Osteoblast (primary cell): ENCODE measurements at regions not wholly inside any gene's neighbourhood (a gene's known extent, or its start where the extent isn't known, plus 50 kb on each side); places are given as distances from the start of the nearest gene placed in this dataset.

Experiments
- DNase-seq: peaks from one replicate; pipeline ENCODE4 v3.0.0; 2011; ENCODE audit warnings: low spot score, mixed read lengths; ENCODE audit not compliant: insufficient read length; ENCODE audit errors: missing footprints
- H2AFZ ChIP-seq: 2 replicates; pipeline ENCODE4 v1.6.0; 2011; ENCODE audit warnings: mild to moderate bottlenecking, low read length
- H3K27ac ChIP-seq: 2 replicates; pipeline ENCODE4 v1.5.1; 2011; ENCODE audit warnings: mild to moderate bottlenecking, low read depth, low read length, moderate library complexity
- H3K27me3 ChIP-seq: 2 replicates; pipeline ENCODE4 v1.6.0; 2012; ENCODE audit warnings: mild to moderate bottlenecking, control low read depth, inconsistent platforms, low read length, moderate library complexity; ENCODE audit not compliant: insufficient read depth
- H3K36me3 ChIP-seq: 2 replicates; pipeline ENCODE4 v1.5.1; 2011; ENCODE audit warnings: mild to moderate bottlenecking, low read length, control low read depth, moderate library complexity; ENCODE audit not compliant: insufficient read depth
- H3K4me1 ChIP-seq: 2 replicates; pipeline ENCODE4 v1.5.1; 2011; ENCODE audit warnings: mild to moderate bottlenecking, low read length, control low read depth, moderate library complexity; ENCODE audit not compliant: insufficient read depth
- H3K4me2 ChIP-seq: 2 replicates; pipeline ENCODE4 v1.6.0; 2011; ENCODE audit warnings: mild to moderate bottlenecking, low read length; ENCODE audit not compliant: insufficient read depth
- H3K4me3 ChIP-seq: fragments of 200-600 bp; sonication (generic); 3 replicates; pipeline ENCODE4 v1.5.1; 2012; ENCODE audit warnings: mild to moderate bottlenecking, low read length, inconsistent platforms; ENCODE audit not compliant: insufficient read depth
- H3K79me2 ChIP-seq: 2 replicates; pipeline ENCODE4 v1.6.0; 2012; ENCODE audit warnings: mild to moderate bottlenecking, low read length, control low read depth, inconsistent platforms; ENCODE audit not compliant: insufficient read depth
- H3K9me3 ChIP-seq: 2 replicates; pipeline ENCODE4 v1.5.1; 2011; ENCODE audit warnings: low read depth, low read length, control low read depth
- H4K20me1 ChIP-seq: 2 replicates; pipeline ENCODE4 v1.6.0; 2012; ENCODE audit warnings: mild to moderate bottlenecking, low read length, control low read depth; ENCODE audit not compliant: insufficient read depth
- TF ChIP-seq, protein P1 (sequence below): IDR thresholded peaks from 2 replicates; pipeline ENCODE4 v1.5.1; 2011; ENCODE audit warnings: mild to moderate bottlenecking, low read depth, low read length, moderate library complexity; ENCODE audit errors: extremely low read depth

GRCh38 chr5:24141046-24141445 is 503.7 kb downstream of the CDH10 start:
- no peak overlapping the region for H3K4me2 ChIP-seq
- no peak overlapping the region for H2AFZ ChIP-seq
- DNase-seq, result no peak
- no peak overlapping the region for H3K27ac ChIP-seq
- no peak overlapping the region for H3K4me3 ChIP-seq
- no peaks in the 10 kb centered on the region for H3K27me3 ChIP-seq
- TF ChIP-seq, protein P1, sequence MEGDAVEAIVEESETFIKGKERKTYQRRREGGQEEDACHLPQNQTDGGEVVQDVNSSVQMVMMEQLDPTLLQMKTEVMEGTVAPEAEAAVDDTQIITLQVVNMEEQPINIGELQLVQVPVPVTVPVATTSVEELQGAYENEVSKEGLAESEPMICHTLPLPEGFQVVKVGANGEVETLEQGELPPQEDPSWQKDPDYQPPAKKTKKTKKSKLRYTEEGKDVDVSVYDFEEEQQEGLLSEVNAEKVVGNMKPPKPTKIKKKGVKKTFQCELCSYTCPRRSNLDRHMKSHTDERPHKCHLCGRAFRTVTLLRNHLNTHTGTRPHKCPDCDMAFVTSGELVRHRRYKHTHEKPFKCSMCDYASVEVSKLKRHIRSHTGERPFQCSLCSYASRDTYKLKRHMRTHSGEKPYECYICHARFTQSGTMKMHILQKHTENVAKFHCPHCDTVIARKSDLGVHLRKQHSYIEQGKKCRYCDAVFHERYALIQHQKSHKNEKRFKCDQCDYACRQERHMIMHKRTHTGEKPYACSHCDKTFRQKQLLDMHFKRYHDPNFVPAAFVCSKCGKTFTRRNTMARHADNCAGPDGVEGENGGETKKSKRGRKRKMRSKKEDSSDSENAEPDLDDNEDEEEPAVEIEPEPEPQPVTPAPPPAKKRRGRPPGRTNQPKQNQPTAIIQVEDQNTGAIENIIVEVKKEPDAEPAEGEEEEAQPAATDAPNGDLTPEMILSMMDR, result no peak
- H3K79me2 ChIP-seq, result no peaks in the 10 kb centered on the region
- H3K9me3 ChIP-seq, result no peaks in the 10 kb centered on the region
- H4K20me1 ChIP-seq, result no peaks in the 10 kb centered on the region
- H3K4me1 ChIP-seq, result no peaks in the 10 kb centered on the region
- H3K36me3 ChIP-seq, result no peaks in the 10 kb centered on the region

DNA sequence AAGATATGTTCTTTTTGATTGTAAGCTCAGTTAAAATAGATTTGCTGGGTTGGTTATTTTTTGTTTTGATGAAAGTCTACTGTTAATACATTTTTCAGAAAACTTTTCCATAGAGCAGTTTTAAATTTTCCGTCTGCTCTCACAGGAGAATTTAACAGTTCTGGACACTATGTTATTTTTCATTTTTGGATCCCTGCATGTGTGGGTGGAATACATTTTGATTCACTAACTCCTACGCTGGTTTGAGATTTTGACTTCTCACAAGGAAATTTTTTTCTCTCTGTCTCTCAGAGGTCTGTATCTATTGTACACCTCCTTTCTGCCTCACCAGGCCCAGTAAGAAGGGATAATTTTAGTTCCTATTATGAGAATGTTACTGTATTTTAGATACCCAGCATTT is 502.4 kb downstream of the CDH10 start:
- Histone ChIP-seq H3K79me2 (no peaks in the 10 kb centered on the region), H3K4me3 (no peak overlapping the region), H3K4me2 (no peak overlapping the region), H3K27me3 (no peaks in the 10 kb centered on the region), H3K9me3 (no peaks in the 10 kb centered on the region), H2AFZ (no peak overlapping the region), H3K4me1 (no peaks in the 10 kb centered on the region), H3K27ac (no peak overlapping the region), H3K36me3 (no peaks in the 10 kb centered on the region), H4K20me1 (no peaks in the 10 kb centered on the region)
- peak; percentile 52 for DNase-seq
- TF ChIP-seq, protein P1, result no peak

DNA sequence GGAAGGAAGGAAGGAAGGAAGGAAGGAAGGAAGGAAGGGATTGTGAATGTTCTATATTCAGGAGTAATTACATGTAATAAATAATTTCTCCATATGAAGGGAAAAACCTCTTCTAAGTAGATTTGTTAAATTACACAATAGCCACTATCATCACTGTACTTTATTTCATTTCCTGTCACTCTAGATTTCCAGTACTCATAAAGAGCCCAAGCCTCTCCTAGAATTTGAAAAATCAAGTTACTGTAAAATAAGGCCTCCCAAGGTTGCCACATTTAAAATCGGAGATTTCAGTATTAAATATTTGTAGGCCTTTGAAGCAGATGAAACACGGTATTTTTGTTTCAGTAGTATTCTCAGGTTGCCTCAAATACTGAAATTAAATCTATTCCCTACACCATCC is 499.0 kb downstream of the CDH10 start:
- DNase-seq, result no peak
- H2AFZ ChIP-seq, result no peak overlapping the region
- no peak overlapping the region for H3K4me3 ChIP-seq
- H3K27me3 ChIP-seq, result no peaks in the 10 kb centered on the region
- no peak overlapping the region for H3K4me2 ChIP-seq
- no peak overlapping the region for H3K27ac ChIP-seq
- H3K9me3 ChIP-seq, result no peaks in the 10 kb centered on the region
- no peaks in the 10 kb centered on the region for H4K20me1 ChIP-seq
- H3K36me3 ChIP-seq, result no peaks in the 10 kb centered on the region
- TF ChIP-seq, protein P1, result no peak
- H3K4me1 ChIP-seq, result no peaks in the 10 kb centered on the region
- H3K79me2 ChIP-seq, result no peaks in the 10 kb centered on the region

DNA sequence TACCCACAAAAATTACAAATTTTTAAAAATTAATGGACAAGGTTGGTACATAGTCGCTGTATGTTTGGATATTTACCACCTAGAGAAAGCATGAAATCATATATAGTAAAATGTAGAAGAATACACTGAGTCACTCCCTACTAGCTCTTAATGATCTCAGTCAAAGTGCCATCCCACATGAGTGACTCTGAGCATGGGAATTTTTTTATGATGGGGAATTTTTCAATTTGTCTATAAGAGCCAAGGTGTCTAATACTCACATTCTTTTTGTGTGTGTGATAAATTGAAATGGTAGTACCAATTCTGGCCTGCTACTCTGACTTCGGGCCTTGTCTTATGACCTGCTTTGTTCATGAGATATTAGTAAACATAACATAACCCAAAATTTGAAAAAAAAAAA is 483.2 kb downstream of the CDH10 start:
- Histone ChIP-seq H3K27me3 (no peaks in the 10 kb centered on the region), H3K4me3 (no peak overlapping the region), H3K9me3 (peaks cover 3% of the 10 kb centered on the region), H3K36me3 (no peaks in the 10 kb centered on the region), H3K79me2 (no peaks in the 10 kb centered on the region), H3K4me1 (no peaks in the 10 kb centered on the region), H4K20me1 (no peaks in the 10 kb centered on the region), H3K4me2 (no peak overlapping the region), H3K27ac (no peak overlapping the region), H2AFZ (no peak overlapping the region)
- TF ChIP-seq, protein P1, result no peak
- no peak for DNase-seq
